OCI-LY7 (cell line): ENCODE measurements at regions not wholly inside any gene's neighbourhood (a gene's known extent, or its start where the extent isn't known, plus 50 kb on each side); places are given as distances from the start of the nearest gene placed in this dataset.

Experiments used
- EZH2phosphoT487 ChIP-seq: fragments of 200-600 bp; sonication (generic); IDR thresholded peaks from 2 replicates; pipeline ENCODE4 v1.6.1; 2018; ENCODE audit warnings: low read depth, borderline replicate concordance, mild to moderate bottlenecking, mixed run types, antibody characterized with exemption, low read length, moderate library complexity, mixed read lengths
- TF ChIP-seq, protein P1 (sequence below): fragments of 200-600 bp; sonication (generic); conservative IDR thresholded peaks from 2 replicates; pipeline ENCODE4 v1.5.1; 2014; ENCODE audit warnings: mild to moderate bottlenecking, antibody characterized with exemption, low read length, moderate library complexity, mixed read lengths

DNA sequence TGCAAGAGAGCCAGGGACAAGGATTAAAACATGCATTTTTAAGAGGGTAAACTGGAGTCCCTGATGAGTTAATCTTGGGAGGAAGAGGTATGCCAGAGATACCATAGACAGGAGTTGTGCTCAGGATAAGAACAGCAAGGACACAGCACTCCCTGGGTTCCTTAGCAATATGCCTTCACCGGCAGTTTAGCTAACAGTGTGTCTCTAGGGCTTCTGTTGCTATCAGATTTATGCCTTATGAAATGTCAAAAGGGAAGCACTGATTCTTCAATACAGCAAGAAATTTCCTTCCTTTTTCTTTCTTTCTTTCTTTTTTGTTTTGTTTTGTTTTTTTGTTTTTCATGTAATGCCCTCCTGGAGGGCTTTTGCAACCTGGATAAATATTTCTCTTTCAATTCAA lies 71.3 kb upstream of the LARGE1 start:
- TF ChIP-seq, protein P1, sequence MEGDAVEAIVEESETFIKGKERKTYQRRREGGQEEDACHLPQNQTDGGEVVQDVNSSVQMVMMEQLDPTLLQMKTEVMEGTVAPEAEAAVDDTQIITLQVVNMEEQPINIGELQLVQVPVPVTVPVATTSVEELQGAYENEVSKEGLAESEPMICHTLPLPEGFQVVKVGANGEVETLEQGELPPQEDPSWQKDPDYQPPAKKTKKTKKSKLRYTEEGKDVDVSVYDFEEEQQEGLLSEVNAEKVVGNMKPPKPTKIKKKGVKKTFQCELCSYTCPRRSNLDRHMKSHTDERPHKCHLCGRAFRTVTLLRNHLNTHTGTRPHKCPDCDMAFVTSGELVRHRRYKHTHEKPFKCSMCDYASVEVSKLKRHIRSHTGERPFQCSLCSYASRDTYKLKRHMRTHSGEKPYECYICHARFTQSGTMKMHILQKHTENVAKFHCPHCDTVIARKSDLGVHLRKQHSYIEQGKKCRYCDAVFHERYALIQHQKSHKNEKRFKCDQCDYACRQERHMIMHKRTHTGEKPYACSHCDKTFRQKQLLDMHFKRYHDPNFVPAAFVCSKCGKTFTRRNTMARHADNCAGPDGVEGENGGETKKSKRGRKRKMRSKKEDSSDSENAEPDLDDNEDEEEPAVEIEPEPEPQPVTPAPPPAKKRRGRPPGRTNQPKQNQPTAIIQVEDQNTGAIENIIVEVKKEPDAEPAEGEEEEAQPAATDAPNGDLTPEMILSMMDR: no peak
- TF ChIP-seq EZH2phosphoT487: no peak
